ENCODE measurements at regions not wholly inside any gene's neighbourhood (a gene's known extent, or its start where the extent isn't known, plus 50 kb on each side); places are given as distances from the start of the nearest gene placed in this dataset.

DNA sequence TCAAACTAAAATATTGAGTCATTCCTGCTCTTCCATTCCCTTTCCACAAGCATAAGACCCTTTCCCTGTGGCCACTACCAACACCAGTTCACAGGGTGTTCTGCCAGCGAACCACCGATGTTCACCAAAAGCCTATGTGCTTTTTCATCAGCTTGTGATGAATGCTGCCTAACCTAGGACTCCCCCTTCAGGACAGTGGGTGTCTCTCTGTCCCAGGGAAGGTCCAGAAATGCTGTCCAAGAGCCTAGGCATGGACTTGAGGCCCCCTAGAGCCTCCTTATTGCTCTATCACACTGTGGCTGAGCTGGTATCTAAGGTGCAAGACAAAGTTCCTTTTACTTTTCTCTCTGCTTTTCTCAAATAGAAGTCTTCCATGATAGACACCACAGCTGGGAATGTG lies 1015.6 kb downstream of the PCDH19 start:
- H2BK5ac ChIP-seq (ENCODE audit: low read depth, low read length) = no peak overlapping the region
- CTCF ChIA-PET (ENCODE audit: partially characterized antibody) = interaction anchor here (0.7 to 1.6 kb wide), 3 partner anchors 22 to 831 kb away, joined by 3 to 4 read pairs (median 3); no protein-coding TSS in a partner anchor

More for the DNA sequence above, 1015.6 kb downstream of the PCDH19 start:
- Histone ChIP-seq H4K91ac (replicated peaks; ENCODE audit: insufficient read length, low read length) (no peak overlapping the region), H3K9ac (replicated peaks in 1 of 4; ENCODE audit: extremely low read depth in 1 of 4, low read depth in 3 of 4, low read length in 3 of 4) (no peak overlapping the region), H3K27me3 (replicated peaks in 1 of 4; ENCODE audit: control insufficient read depth in 3 of 4, extremely low read depth in 1 of 4, insufficient read depth in 3 of 4, low read length in 3 of 4) (no peaks in the 10 kb centered on the region), H3K56ac (replicated peaks; ENCODE audit: insufficient read length, low read depth, low read length) (no peak overlapping the region), H3K4me1 (replicated peaks in 1 of 4; ENCODE audit: control insufficient read depth in 3 of 4, insufficient read depth in 4 of 4, low read length in 3 of 4) (no peaks in the 10 kb centered on the region), H3K79me1 (ENCODE audit: low read depth, low read length) (no peaks in the 10 kb centered on the region), H4K8ac (ENCODE audit: extremely low read depth, insufficient read depth, low read length) (no peak overlapping the region), H3K27ac (ENCODE audit: low read depth, low read length) (no peak overlapping the region), H2BK15ac (ENCODE audit: low read length) (no peak overlapping the region), H2BK20ac (ENCODE audit: low read length) (no peak overlapping the region), H3K23ac (ENCODE audit: insufficient read length) (no peak overlapping the region), H3K14ac (ENCODE audit: insufficient read length) (no peak overlapping the region), H4K5ac (ENCODE audit: insufficient read length, low read depth, low read length) (no peak overlapping the region), H3K36me3 (ENCODE audit: control insufficient read depth in 2 of 4, insufficient read depth in 4 of 4, low read length in 3 of 4) (no peaks in the 10 kb centered on the region), H3K4me2 (ENCODE audit: insufficient read depth in 1 of 2, low read depth in 2 of 2, low read length in 2 of 2) (no peak overlapping the region), H2AFZ (ENCODE audit: low read length) (no peak overlapping the region), H3K4me3 (ENCODE audit: extremely low read depth in 1 of 4, insufficient read depth in 2 of 4, low read depth in 3 of 4, low read length in 4 of 4) (no peak overlapping the region), H2BK12ac (ENCODE audit: low read depth, low read length) (no peak overlapping the region), H4K20me1 (replicated peaks in 1 of 2; ENCODE audit: control insufficient read depth in 1 of 2, insufficient read depth in 2 of 2, low read length in 2 of 2) (no peaks in the 10 kb centered on the region), H3K9me3 (ENCODE audit: insufficient read depth in 2 of 2, low read depth in 1 of 2, low read length in 1 of 2) (no peaks in the 10 kb centered on the region), H3K18ac (ENCODE audit: extremely low read depth, low read length) (no peak overlapping the region), H3K79me2 (ENCODE audit: control insufficient read depth in 1 of 2, insufficient read depth in 2 of 2, low read length in 2 of 2) (no peaks in the 10 kb centered on the region), H3K23me2 (ENCODE audit: low read depth, low read length) (no peaks in the 10 kb centered on the region), H2AK5ac (ENCODE audit: low read depth, low read length) (no peak overlapping the region), H2BK120ac (replicated peaks; ENCODE audit: low read depth, low read length) (no peak overlapping the region), H3K4ac (replicated peaks; ENCODE audit: insufficient read length, low read depth, low read length) (no peak overlapping the region)
- WGBS, 2 experiments (ENCODE audit: extremely low coverage in 1 of 2, insufficient coverage in 1 of 2, insufficient read length in 1 of 2, insufficient replicate concordance in 2 of 2, low coverage in 1 of 2, low lambda C conversion rate in 2 of 2, missing lambda C conversion rate in 1 of 2) = 93% methylated on average over 2 of the region's 2 CpGs; no CpG with 5 or more reads in 1 of the 2 experiments
- DNase-seq (ENCODE audit: low read depth in 1 of 2, low spot score in 2 of 2) (no peak), FAIRE-seq (no peak)
- POLR2A ChIA-PET (ENCODE audit: partially characterized antibody) = no interaction called here
- peak; percentile 26 to 50 (median 41); a peak in 3 of 4 replicates for TF ChIP-seq CTCF (IDR thresholded peaks at IDR 0.05; ENCODE audit: control extremely low read depth in 1 of 3, insufficient read depth in 1 of 3, low read depth in 1 of 3, low read length in 3 of 3)
- TF ChIP-seq TAF7 (optimal IDR thresholded peaks at IDR 0.05; ENCODE audit: borderline replicate concordance, low read depth, low read length) = no peak
- TF ChIP-seq RAD21 (IDR thresholded peaks at IDR 0.05 in 1 of 2, conservative IDR thresholded peaks at IDR 0.05 in 1 of 2; ENCODE audit: low read depth in 2 of 2, low read length in 2 of 2) = peak; percentile 53 to 60

Data from H1 (cell line).